PC-3 (cell line): ENCODE measurements at regions not wholly inside any gene's neighbourhood (a gene's known extent, or its start where the extent isn't known, plus 50 kb on each side); places are given as distances from the start of the nearest gene placed in this dataset.

Source experiments
- EZH2 ChIP-seq: fragments of 300-600 bp; sonication (generic); IDR thresholded peaks from one replicate; pipeline ENCODE4 v1.6.1; 2017; ENCODE audit warnings: antibody characterized with exemption, mild to moderate bottlenecking, low read length; ENCODE audit not compliant: unreplicated experiment
- EZH2phosphoT487 ChIP-seq: fragments of 300-600 bp; sonication (generic); IDR thresholded peaks from 2 replicates; pipeline ENCODE4 v1.6.1; 2018; ENCODE audit warnings: mild to moderate bottlenecking, antibody characterized with exemption, low read length, borderline replicate concordance
- TF ChIP-seq, protein P1 (sequence below): fragments of 300-600 bp; sonication (generic); conservative IDR thresholded peaks from 2 replicates; pipeline ENCODE4 v1.5.1; 2017; ENCODE audit warnings: antibody characterized with exemption, low read depth, mild to moderate bottlenecking, low read length

DNA sequence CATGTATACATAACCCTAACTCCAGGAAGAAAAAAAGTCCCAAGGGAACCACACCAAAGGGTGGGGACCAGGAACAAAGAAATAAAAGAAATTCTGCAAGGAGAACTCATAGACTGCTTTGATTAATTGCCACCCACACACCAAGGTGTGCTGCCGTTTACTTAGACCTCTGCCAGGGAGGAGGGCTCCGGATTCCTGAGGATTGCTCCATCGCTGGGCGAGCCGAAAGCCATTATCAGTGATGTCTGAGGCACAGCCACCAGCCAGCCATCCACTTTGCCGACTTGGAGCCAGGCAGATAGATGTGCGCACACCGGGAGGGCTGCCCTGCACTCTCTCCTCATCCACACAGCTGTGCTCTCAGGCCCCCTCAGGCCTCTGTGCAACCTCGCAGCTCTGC is 272.7 kb upstream of the FOXQ1 start:
- TF ChIP-seq, protein P1, sequence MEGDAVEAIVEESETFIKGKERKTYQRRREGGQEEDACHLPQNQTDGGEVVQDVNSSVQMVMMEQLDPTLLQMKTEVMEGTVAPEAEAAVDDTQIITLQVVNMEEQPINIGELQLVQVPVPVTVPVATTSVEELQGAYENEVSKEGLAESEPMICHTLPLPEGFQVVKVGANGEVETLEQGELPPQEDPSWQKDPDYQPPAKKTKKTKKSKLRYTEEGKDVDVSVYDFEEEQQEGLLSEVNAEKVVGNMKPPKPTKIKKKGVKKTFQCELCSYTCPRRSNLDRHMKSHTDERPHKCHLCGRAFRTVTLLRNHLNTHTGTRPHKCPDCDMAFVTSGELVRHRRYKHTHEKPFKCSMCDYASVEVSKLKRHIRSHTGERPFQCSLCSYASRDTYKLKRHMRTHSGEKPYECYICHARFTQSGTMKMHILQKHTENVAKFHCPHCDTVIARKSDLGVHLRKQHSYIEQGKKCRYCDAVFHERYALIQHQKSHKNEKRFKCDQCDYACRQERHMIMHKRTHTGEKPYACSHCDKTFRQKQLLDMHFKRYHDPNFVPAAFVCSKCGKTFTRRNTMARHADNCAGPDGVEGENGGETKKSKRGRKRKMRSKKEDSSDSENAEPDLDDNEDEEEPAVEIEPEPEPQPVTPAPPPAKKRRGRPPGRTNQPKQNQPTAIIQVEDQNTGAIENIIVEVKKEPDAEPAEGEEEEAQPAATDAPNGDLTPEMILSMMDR: no peak
- no peak for TF ChIP-seq EZH2
- TF ChIP-seq EZH2phosphoT487: no peak
